ENCODE measurements at regions not wholly inside any gene's neighbourhood (a gene's known extent, or its start where the extent isn't known, plus 50 kb on each side); places are given as distances from the start of the nearest gene placed in this dataset.

- Histone ChIP-seq H3K36me3 (ENCODE audit: control insufficient read depth in 1 of 2, insufficient read depth in 2 of 2, low read length in 2 of 2) (no peaks in the 10 kb centered on the region), H3K9ac (ENCODE audit: low read length) (no peak overlapping the region), H3K27ac (ENCODE audit: low read depth, low read length) (no peak overlapping the region), H3K4me2 (ENCODE audit: low read length) (no peak overlapping the region), H3K4me3 (replicated peaks in 1 of 2; ENCODE audit: low read depth in 1 of 2, low read length in 2 of 2) (no peak overlapping the region), H3K79me2 (ENCODE audit: insufficient read depth, low read length) (no peaks in the 10 kb centered on the region), H3K27me3 (ENCODE audit: insufficient read depth, low read length) (no peaks in the 10 kb centered on the region), H3K9me2 (ENCODE audit: insufficient read depth) (no peaks in the 10 kb centered on the region), H2AFZ (ENCODE audit: low read depth, low read length, poor library complexity, severe bottlenecking) (no peak overlapping the region), H3K9me3 (ENCODE audit: control insufficient read depth in 1 of 2, insufficient read depth in 1 of 2, low read depth in 1 of 2, low read length in 2 of 2) (no peaks in the 10 kb centered on the region), H4K20me1 (ENCODE audit: insufficient read depth) (no peaks in the 10 kb centered on the region), H3K4me1 (ENCODE audit: control insufficient read depth in 1 of 2, insufficient read depth in 2 of 2, low read length in 2 of 2) (peaks cover 0 to 9% of the 10 kb centered on the region in 2 experiments; a peak in 1 of 4 replicates)
- DNase-seq (ENCODE audit: low read depth, low spot score) (no peak), ATAC-seq (no peak)
- TF ChIP-seq SP1 (IDR thresholded peaks at IDR 0.05; ENCODE audit: low read depth): no peak
- no peak for TF ChIP-seq ZBTB33 (IDR thresholded peaks at IDR 0.05; ENCODE audit: extremely low read depth, insufficient replicate concordance, low read length)
- TF ChIP-seq POLR2A (IDR thresholded peaks at IDR 0.05; ENCODE audit: borderline replicate concordance, extremely low read depth, insufficient read depth, insufficient read length): no peak
- no peak for TF ChIP-seq MAX (IDR thresholded peaks at IDR 0.05)
- TF ChIP-seq FOSL1 (IDR thresholded peaks at IDR 0.05; ENCODE audit: low read depth): no peak
- no peak for TF ChIP-seq YY1 (IDR thresholded peaks at IDR 0.05; ENCODE audit: extremely low read depth, insufficient replicate concordance, low read depth, low read length)
- TF ChIP-seq ATF3 (IDR thresholded peaks at IDR 0.05): no peak
- TF ChIP-seq EZH2 (IDR thresholded peaks at IDR 0.05): no peak
- TF ChIP-seq SIN3A (IDR thresholded peaks at IDR 0.05; ENCODE audit: low read depth): no peak
- TF ChIP-seq JUND (IDR thresholded peaks at IDR 0.05): no peak
- TF ChIP-seq EGR1 (IDR thresholded peaks at IDR 0.05; ENCODE audit: low read depth): no peak
- no peak for TF ChIP-seq ELF1 (IDR thresholded peaks at IDR 0.05; ENCODE audit: borderline replicate concordance, low read depth)
- TF ChIP-seq REST (IDR thresholded peaks at IDR 0.05; ENCODE audit: low read depth): no peak
- no peak for TF ChIP-seq CTCF (IDR thresholded peaks at IDR 0.05 in 2 of 3, conservative IDR thresholded peaks at IDR 0.05 in 1 of 3; ENCODE audit: borderline replicate concordance in 1 of 3, insufficient read depth in 1 of 3, low read depth in 2 of 3, low read length in 2 of 3)
- no peak for TF ChIP-seq TCF7L2 (IDR thresholded peaks at IDR 0.05; ENCODE audit: borderline replicate concordance, extremely low read depth, insufficient read depth, insufficient read length)
- RAD21 ChIA-PET (ENCODE audit: low non-redundant PET in 1 of 2, low total read pairs in 2 of 2, uncharacterized antibody in 2 of 2, unreplicated experiment in 2 of 2): no interaction called here
- CTCF ChIA-PET: no interaction called here
- POLR2A ChIA-PET: no interaction called here
- intact Hi-C loops (cut with micrococcal nuclease): no loop called here
- BruUV-seq (replicated peaks): no TSS peak
Measured at GRCh38 chr9:16157651-16158050, 604.8 kb downstream of the CCDC171 start.
